Kidney (tissue), 13 donors: ENCODE measurements at regions not wholly inside any gene's neighbourhood (a gene's known extent, or its start where the extent isn't known, plus 50 kb on each side); places are given as distances from the start of the nearest gene placed in this dataset.

Source experiments
- DNase-seq, 5 donors: peaks; one replicate each; pipeline ENCODE4 v3.0.0-alpha.2; 2013 to 2020
- FAIRE-seq: peaks from 2 replicates; lab custom pipeline; 2012; peaks lifted over from hg19 to GRCh38; lab: Jason Lieb, UNC
- H3K27ac ChIP-seq, 2 donors: one replicate each; pipeline ENCODE4 v1.7.0; 2013; ENCODE audit warnings: low read depth in 2 of 2, low read length in 2 of 2, inconsistent platforms in 1 of 2
- H3K27me3 ChIP-seq: one replicate; pipeline ENCODE4 v1.7.1; 2013; ENCODE audit warnings: low read length, inconsistent platforms; ENCODE audit not compliant: control insufficient read depth, insufficient read depth
- H3K36me3 ChIP-seq, 3 donors: one replicate each; pipeline versions ENCODE4 v1.7.0 to v1.7.1; 2013; ENCODE audit warnings: low read length in 3 of 3, control low read depth in 1 of 3, inconsistent platforms in 1 of 3; ENCODE audit not compliant: insufficient read depth in 3 of 3, control insufficient read depth in 2 of 3
- H3K4me1 ChIP-seq, 3 donors: one replicate each; pipeline versions ENCODE4 v1.7.0 to v1.7.1; 2013; ENCODE audit warnings: low read length in 3 of 3, inconsistent platforms in 1 of 3, low read depth in 1 of 3; ENCODE audit not compliant: control insufficient read depth in 2 of 3, insufficient read depth in 2 of 3
- H3K4me3 ChIP-seq, 3 donors: one replicate each; pipeline versions ENCODE4 v1.7.0 to v1.8.1; 2013; ENCODE audit warnings: low read length in 3 of 3, control low read depth in 1 of 3, inconsistent platforms in 1 of 3
- H3K9ac ChIP-seq, 3 donors: one replicate each; pipeline versions ENCODE4 v1.7.0 to v1.7.1; 2013; ENCODE audit warnings: low read length in 3 of 3, control low read depth in 1 of 3, inconsistent platforms in 1 of 3
- H3K9me3 ChIP-seq, 3 donors: one replicate each; pipeline versions ENCODE4 v1.7.0 to v1.7.1; 2013; ENCODE audit warnings: low read length in 3 of 3, control low read depth in 1 of 3, inconsistent platforms in 1 of 3; ENCODE audit not compliant: control insufficient read depth in 2 of 3, insufficient read depth in 1 of 3
- CTCF ChIP-seq: IDR thresholded peaks from 3 replicates; pipeline ENCODE4 v1.5.1; 2012; ENCODE audit warnings: mild to moderate bottlenecking, moderate library complexity, borderline replicate concordance; ENCODE audit not compliant: insufficient read depth; ENCODE audit errors: extremely low read depth
- intact Hi-C: fragments of 100-400 bp; cut with DNase I; formaldehyde crosslinking; loops from one replicate; pipeline ENCODE4 v1.11.1; 2022
- donor health status: control.
- donor health status: control.
- donor health status: control.
- donor health status: control.
- donor health status: control.
- donor health status: DM: yes; HTN: yes; CAD: no.
- donor health status: Normal renal cell carcinoma (clear cell type).

GRCh38 chr5:163712011-163712410, 206.6 kb downstream of the MAT2B start:
- no peak for TF ChIP-seq CTCF

GRCh38 chr5:163718272-163718671, 212.9 kb downstream of the MAT2B start:
- Histone ChIP-seq H3K9ac (no peak overlapping the region), H3K9me3 (no peaks in the 10 kb centered on the region), H3K4me3 (no peak overlapping the region), H3K36me3 (no peaks in the 10 kb centered on the region), H3K4me1 (no peaks in the 10 kb centered on the region), H3K27ac (no peak overlapping the region), H3K27me3 (no peaks in the 10 kb centered on the region)
- no peak for TF ChIP-seq CTCF
- intact Hi-C loops: no loop called here
- DNase-seq (no peak), FAIRE-seq (no peak)

More at GRCh38 chr5:163712011-163712410, 206.6 kb downstream of the MAT2B start:
- no peaks in the 10 kb centered on the region for H3K36me3 ChIP-seq
- H3K4me3 ChIP-seq: no peak overlapping the region
- H3K9ac ChIP-seq: no peak overlapping the region
- no peaks in the 10 kb centered on the region for H3K27me3 ChIP-seq
- intact Hi-C loops: no loop called here
- no peaks in the 10 kb centered on the region for H3K9me3 ChIP-seq
- no peak for FAIRE-seq
- DNase-seq: no peak
- H3K4me1 ChIP-seq: no peaks in the 10 kb centered on the region
- H3K27ac ChIP-seq: no peak overlapping the region

GRCh38 chr5:163724305-163724704, 218.9 kb downstream of the MAT2B start:
- Histone ChIP-seq H3K9ac (no peak overlapping the region), H3K27me3 (no peaks in the 10 kb centered on the region), H3K9me3 (no peaks in the 10 kb centered on the region), H3K36me3 (no peaks in the 10 kb centered on the region), H3K4me3 (no peak overlapping the region), H3K4me1 (no peaks in the 10 kb centered on the region), H3K27ac (no peak overlapping the region)
- intact Hi-C loops: no loop called here
- FAIRE-seq: no peak
- TF ChIP-seq CTCF: no peak
- no peak for DNase-seq

GRCh38 chr5:163727028-163727427, 221.6 kb downstream of the MAT2B start:
- H3K4me1 ChIP-seq: no peaks in the 10 kb centered on the region
- H3K27ac ChIP-seq: no peak overlapping the region
- no peaks in the 10 kb centered on the region for H3K36me3 ChIP-seq
- H3K4me3 ChIP-seq: no peak overlapping the region
- FAIRE-seq (no peak), DNase-seq (no peak)
- no peak overlapping the region for H3K9ac ChIP-seq
- no peaks in the 10 kb centered on the region for H3K27me3 ChIP-seq
- H3K9me3 ChIP-seq: no peaks in the 10 kb centered on the region
- TF ChIP-seq CTCF: no peak
- intact Hi-C loops: no loop called here
